GM21390 (cell line): ENCODE measurements at regions not wholly inside any gene's neighbourhood (a gene's known extent, or its start where the extent isn't known, plus 50 kb on each side); places are given as distances from the start of the nearest gene placed in this dataset.
"Not testable (repeated sequence)": the region's sequence is repeated elsewhere in the genome, so short reads cannot be mapped to it uniquely, and the experiment has no call there.

Experiments used
- ATAC-seq: cut with Tn5 transposase; IDR thresholded peaks from one replicate; pipeline ENCODE4 v1.9.1; 2021; ENCODE audit not compliant: unreplicated experiment

DNA sequence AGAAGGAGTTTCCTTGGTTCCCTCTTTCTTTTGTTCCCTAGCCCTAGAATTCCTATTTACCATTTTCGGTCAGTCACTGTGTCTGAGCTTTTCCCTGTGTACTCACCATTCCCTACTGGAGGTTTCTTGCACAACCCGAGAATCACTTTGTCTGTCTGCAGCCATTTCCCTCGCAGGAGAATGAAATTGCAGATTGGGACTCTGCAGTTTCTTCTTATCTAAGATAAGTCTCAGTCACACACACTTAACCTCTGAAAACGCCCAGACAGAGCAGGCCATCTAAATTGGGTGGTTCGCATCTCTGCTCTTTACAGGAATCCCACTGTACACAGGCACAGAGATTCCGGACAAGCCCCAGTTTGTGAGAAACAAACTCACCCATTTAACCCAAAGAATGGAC is 58.6 kb upstream of the CNTNAP2 start:
- no peak for ATAC-seq

DNA sequence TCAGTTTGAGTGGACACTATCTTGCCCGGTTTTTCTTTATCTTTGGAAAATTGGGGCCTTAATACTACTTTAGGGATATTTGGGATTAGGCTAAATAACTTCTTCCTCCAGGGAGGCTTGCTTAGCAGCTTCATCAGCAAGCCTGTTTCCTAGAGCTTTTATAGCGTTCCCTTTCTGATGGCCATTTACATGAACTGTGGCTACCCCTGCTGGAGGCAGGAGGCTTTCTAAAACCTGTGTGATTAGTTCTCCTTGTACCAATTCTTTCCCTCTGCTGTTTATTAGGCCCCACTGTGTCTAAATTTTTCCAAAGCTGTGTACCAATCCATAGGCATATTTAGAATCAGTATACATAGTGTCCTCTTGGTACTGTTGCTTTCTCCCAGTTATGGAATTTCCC is 61.7 kb upstream of the CNTNAP2 start:
- ATAC-seq: no peak

DNA sequence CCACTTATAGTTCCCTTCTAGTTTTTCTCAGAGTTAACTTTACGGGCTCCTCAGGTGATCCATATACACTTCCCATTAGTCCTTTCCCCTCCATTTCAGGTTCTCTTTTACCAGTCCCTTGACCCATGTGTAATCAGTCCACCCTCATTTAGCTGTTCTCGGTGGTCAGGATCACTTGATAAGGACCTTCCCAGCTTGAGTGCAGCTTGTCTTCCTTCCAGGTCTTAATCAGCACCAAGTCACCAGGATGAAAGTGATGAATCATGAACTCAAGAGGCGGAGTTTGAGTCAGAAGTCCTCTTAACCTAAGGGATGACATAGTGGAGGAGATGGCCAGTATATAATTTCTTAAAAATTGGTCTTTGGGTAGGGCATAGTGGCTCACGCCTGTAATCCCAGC is 63.1 kb upstream of the CNTNAP2 start:
- ATAC-seq: no peak

DNA sequence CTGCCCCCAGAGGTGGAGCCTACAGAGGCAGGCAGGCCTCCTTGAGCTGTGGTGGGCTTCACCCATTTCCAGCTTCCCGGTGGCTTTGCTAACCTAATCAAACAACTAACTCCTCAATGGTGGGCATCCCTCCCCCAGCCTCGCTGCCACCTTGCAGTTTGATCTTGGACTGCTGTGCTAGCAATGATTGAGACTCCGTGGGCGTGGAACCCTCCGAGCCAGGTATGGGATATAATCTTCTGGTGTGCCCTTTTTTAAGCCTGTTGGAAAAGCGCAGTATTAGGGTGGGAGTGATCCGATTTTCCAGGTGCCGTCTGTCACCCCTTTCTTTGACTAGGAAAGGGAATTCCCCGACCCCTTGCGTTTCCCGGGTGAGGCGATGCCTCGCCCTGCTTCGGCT is 73.3 kb upstream of the CNTNAP2 start:
- ATAC-seq: not testable (repeated sequence)

DNA sequence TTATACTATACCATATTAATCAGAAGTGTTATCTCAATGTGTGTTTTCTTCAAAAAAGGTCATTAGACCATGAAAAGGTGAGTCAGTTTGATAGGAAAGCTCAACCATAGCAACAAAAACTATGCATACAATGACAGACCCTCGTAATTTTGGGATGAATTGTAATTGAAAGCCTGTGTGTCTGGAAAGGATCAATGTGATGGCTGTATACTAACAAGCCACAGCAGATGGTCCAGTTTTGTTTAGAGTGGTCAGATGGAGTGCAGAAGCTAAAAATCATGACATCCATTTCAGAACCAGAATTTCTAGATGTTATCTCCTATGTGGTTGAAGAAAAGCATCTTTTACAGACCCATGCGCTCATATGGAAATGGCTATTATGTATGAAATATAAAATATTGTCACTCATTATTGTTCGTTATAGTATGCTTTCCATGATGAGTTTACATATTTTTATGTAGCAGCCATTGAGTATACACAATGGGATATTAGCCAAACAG is 88.3 kb upstream of the CNTNAP2 start:
- ATAC-seq: no peak

DNA sequence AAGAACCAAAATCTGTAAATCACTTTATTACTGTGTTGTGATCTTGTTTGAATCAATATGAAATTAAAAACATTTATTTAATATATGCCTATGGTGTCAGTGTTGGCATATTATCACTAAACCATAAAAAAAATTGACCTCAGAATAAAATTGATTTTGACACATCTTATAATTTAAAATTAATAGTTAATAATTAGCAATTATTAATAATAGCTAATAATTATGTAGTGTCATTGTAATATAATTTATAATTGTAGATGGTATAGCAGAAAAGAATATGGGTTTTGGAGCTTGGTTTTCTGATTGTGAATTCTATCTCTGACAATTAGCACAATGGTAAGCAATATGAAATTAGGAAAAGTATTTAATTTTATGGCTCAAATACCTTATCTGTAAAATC is 89.4 kb upstream of the CNTNAP2 start:
- ATAC-seq: no peak

DNA sequence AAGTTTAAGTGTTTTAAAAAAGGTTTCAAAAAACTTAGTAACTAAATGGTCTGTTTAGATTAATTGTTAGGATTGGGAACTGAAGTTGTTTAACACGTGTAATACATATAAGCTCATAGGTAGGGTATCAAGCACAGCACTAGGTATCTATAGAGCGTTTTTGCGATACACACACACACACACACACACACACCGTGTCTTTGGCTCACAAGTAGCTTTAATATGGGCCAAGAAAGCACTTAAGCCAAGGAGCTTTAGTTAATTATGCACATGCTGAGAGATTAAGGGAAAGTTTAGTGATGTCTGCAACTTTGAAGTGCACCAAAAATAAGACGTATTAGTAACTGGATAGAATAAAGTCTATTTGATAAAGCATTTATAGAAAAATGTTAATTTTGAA is 93.8 kb upstream of the CNTNAP2 start:
- ATAC-seq: no peak

DNA sequence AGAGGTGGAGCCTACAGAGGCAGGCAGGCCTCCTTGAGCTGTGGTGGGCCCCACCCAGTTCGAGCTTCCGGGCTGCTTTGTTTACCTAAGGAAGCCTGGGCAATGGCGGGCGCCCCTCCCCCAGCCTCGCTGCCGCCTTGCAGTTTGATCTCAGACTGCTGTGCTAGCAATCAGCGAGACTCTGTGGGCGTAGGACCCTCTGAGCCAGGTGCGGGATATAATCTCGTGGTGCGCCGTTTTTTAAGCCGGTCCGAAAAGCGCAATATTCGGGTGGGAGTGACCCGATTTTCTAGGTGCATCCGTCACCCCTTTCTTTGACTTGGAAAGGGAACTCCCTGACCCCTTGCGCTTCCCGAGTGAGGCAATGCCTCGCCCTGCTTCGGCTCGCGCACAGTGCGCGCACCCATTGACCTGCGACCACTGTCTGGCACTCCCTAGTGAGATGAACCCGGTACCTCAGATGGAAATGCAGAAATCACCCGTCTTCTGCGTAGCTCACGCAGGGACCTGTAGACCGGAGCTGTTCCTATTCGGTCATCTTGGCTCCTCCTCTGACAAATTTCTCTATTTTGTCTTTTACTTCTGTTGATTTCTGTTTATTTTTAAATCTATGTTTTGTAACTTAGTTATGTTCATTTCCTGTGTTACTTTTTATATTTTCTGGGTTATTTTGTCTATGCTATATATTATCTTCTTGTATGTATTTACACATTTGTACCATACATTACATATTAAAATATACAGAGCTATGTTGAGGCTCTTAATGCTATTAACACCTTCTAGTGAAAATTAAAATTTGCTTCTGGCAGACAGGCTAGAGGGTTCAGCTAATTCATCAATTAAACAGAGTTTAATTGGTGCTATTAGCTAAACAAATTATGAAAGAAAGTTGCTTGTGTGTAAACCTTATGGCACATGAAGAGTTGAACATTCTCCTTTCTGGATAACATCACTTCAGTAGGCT is 97.3 kb upstream of the CNTNAP2 start:
- not testable (repeated sequence) for ATAC-seq

DNA sequence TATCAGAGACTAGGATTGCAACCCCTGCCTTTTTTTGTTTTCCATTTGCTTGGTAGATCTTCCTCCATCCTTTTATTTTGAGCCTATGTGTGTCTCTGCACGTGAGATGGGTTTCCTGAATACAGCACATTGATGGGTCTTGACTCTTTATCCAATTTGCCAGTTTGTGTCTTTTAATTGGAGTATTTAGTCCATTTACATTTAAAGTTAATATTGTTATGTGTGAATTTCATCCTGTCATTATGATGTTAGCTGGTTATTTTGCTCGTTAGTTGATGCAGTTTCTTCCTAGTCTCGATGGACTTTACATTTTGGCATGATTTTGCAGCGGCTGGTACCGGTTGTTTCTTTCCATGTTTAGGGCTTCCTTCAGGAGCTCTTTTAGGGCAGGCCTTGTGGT is 99.2 kb upstream of the CNTNAP2 start:
- not testable (repeated sequence) for ATAC-seq

DNA sequence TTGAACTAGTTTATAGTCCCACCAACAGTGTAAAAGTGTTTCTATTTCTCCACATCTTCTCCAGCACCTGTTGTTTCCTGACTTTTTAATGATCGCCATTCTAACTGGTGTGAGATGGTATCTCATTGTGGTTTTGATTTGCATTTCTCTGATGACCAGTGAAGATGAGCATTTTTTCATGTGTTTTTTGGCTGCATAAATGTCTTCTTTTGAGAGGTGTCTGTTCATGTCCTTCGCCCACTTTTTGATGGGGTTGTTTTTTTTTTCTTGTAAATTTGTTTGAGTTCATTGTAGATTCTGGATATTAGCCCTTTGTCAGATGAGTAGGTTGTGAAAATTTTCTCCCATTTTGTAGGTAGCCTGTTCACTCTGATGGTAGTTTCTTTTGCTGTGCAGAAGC is 102.4 kb upstream of the CNTNAP2 start:
- ATAC-seq: not testable (repeated sequence)

DNA sequence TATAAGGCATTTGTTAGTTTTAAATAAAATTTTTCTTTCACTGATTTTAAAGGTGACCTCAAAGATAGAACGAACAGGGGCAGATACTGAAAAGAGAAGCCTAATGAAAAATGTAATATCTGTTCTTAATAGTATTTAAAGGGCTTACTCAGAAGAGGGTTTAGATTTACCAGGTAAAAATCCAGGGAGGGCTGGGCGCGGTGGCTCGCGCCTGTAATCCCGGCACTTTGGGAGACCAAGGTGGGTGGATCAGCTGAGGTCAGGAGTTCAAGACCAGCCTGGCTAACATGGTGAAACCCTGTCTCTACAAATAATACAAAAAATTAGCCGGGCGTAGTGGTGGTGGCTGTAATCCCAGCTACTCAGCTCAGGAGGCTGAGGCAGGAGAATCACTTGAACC is 108.3 kb upstream of the CNTNAP2 start:
- ATAC-seq: no peak

DNA sequence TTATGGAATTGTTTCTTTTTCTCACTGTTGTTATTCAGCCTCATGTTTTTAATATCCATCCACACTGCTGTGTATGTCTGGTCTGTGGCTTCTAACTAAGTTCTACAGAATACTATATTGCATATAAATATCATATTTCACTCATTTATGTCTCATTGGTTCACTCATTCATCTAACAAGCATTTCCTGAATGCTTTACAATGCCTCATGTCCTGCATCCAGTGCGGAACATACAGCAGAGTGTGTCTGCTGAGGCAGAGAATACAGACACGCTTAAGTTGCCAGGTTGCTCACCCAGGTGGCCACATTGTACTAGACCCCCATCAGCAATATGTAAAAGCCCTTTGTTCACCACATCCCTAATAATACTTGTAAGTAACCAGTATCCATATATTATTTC is 111.8 kb upstream of the CNTNAP2 start:
- ATAC-seq: no peak

DNA sequence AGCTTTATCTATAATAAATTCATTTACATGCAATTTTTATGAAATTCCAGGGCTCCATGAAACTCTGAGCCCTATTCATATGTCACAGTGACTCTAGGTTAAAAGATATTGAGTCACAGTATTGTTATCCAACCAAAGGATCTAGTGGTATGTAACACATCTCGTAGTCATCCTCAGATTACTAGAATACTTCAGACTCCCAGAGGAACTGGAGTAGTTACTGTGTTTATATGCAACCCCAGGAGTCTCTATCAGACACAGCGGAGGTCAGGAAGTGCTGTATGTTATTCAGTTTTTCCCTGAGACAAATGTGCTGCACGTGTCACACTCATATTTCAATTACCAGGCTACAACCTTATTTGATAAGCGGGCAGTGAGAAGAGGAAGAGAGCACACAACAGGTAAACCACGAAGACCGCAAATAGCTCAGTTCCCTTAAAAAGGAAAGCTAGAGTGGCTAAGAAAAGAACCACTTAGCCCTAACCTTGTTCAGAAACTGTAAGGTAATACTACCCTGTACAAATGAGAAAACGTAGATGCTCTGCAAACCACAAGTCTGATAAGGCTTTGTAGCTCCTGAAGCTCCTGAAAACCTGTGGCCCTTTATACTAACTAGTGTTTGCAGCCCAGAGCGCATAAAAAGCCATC is 114.0 kb upstream of the CNTNAP2 start:
- ATAC-seq: peak; percentile 88

DNA sequence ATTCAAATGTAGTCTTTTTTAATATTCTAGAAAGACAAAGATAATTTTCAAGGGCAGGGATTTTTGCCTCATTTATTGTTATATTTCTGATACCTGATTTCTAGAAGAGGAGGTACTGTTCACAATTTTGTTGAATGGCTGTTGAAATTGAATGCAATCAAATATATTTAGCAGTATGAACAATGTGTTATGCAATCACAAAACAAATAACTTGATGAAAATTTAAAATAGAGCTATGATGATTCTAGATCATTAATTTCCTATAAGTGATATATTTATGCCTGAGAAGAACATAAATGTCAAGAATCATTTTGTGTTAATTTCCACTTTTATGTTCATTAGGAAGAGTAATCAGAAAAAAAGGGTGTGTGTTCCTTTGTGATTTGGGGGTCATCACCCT is 114.6 kb upstream of the CNTNAP2 start:
- ATAC-seq: no peak

DNA sequence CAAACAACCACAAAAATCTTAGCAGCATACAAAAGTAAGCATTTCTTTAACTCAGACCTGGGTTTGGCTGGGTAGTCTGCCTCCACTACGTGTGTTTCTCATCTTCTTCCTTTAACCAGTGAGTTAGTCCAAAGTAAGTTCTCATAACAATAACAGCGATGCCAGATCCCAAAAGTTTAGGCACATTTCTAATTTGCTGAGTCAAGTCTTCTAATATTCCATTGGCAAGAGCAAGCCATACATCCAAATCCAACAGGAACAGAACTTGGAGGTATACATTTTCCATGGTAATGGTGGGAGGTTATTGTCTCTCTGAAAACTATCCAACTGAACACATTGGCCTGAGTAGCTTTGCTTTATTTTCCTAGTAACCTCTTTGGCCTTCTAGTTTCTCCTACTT is 115.7 kb upstream of the CNTNAP2 start:
- no peak for ATAC-seq

DNA sequence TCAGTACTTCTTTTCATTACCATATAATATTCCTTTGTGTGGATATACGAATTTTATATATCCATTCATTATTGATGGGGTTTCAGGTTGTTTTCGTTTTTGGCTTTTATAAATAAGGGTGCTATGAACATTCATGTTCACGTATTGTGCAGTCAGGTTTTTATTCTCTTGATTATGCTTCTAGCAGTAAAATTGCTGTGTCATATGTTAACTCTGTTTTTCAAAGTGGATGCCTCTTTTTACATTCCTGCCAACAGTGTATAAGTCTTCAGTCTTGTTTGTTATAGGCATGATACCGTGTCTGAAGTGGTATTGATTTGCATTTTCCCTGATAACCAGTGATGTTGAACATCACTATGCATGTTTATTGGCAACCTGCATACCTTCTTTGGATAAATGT is 127.1 kb upstream of the CNTNAP2 start:
- ATAC-seq: no peak

DNA sequence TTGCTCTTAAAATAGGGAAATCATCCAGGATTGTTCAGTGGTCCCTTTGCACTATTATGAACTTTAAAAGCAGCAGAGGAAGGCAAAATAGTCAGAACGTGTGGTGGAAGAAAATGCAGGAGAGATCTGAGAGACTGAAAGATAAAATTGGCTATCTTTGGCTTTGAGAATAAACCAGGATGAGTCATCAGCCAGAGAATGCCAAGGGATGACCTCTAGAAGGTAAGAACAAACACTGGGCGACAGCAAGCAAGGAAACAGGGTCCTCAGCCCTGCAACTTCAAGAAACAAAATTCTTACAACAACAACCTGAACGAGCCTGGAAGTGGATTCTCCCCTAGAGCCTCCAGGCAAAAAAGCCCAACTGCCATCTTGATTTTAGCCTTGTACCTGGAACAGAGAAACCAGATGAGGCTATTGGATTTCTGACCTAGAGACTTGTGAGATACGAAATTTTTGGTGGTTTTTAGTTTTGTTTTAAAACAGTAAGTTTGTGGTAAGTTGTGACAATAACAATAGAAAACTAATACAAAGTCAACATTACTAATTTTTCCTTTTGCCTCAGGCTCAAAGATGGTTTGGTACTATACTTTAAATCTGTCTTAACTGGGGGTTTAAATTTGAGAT is 130.2 kb upstream of the CNTNAP2 start:
- no peak for ATAC-seq

DNA sequence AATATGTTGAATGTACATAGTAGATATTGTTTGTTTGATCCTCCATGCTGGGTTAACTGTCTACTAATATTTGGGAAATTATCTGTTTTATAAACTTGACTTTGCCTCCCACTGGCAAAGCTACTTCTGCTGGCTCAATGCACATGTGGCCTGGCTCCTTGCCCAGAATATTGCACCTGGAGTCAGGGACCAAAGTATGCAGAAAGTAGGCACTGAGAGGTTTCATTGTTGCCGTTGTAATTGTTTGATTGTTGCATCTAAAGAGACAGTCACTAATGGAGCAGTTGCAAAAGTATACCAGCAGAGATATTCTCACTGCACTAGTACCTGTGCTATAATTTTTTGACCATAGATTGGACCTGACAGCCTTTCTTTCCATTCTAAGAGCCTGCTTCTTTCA is 137.8 kb upstream of the CNTNAP2 start:
- no peak for ATAC-seq

DNA sequence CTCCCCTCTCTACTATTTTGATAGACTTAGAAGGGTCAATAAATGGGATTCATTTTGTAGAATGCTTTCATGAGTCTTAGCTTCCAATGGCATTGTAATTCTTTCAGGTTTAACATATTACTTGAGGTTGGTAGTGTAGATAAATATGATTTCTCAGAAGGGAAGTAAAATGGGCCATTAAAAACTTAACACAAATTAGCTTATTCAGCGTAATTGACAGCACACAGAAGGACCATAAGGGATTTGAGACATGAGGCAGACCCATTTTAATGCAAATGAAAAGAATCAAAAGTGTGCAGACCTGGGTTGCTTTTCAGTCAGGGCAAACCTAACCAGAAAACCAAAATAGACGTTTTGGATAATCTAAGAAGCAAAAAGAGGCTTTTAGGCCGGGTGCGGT is 156.6 kb upstream of the CNTNAP2 start:
- ATAC-seq: no peak

DNA sequence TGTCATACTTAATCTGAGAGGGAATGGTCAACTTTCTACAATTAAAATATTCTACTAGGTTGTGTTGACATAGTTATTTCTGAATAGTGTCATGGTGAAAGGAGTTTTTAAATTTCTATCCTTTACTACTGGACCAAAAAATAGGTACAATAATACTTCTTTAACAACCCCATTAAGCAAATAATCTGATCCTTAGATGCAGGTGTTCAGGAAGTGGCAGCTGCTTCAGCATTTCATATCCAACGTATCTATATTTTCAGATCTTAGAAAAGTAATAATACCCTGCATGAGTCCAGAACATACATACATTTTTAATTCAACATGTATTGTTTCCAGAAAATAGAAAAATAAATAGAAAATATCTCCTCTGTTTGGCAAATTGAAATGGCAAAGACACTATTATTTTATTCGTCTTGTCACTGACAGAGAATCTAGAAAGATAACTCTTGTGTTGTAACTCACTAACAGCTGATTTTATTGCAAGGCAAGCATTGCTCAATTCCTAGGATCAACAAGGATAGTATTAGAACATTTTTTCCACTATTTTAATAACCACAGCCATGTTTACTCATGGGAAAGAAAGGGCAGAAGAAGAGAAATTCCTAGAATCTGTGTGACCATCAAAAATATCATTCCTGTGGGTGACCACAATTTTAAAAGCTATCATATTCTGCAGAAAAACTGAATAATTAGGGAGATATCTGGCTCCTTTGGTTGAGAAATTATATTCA is 159.3 kb upstream of the CNTNAP2 start:
- no peak for ATAC-seq

DNA sequence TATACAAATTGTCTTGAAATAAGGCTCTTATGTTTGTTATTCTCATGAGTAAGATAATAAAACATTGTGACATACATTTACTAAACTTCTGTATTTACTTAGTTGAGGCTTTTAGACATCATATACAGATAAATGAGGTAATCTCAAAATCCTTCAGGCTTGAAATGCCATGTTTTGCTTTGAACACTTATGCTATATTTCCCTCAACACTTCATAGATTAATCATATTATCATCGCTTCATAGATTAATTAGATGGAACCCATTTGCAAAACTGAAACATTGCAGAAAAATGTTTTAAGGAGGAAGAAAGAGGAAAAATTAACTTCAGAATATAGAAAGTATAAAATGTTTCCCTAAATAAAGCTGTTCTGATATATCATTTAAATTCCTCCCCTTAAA is 165.0 kb upstream of the CNTNAP2 start:
- no peak for ATAC-seq
